22Rv1 (cell line): ENCODE measurements at regions not wholly inside any gene's neighbourhood (a gene's known extent, or its start where the extent isn't known, plus 50 kb on each side); places are given as distances from the start of the nearest gene placed in this dataset.

Experiments used
- CTCF ChIP-seq: fragments of 450-650 bp; IDR thresholded peaks from 2 replicates; pipeline ENCODE4 v1.5.1; 2017; ENCODE audit warnings: mild to moderate bottlenecking
- ZFX ChIP-seq: fragments of 450-650 bp; IDR thresholded peaks from 2 replicates; pipeline ENCODE4 v1.6.1; 2017; ENCODE audit warnings: antibody characterized with exemption, borderline replicate concordance

- TF ChIP-seq CTCF (no peak), ZFX (no peak)
Measured at GRCh38 chr13:83992566-83993358, 110.5 kb upstream of the SLITRK1 start.
